NCI-H146 treated with DMSO at 0.1 percent for 48 hours (cell line): ENCODE measurements at regions not wholly inside any gene's neighbourhood (a gene's known extent, or its start where the extent isn't known, plus 50 kb on each side); places are given as distances from the start of the nearest gene placed in this dataset.
"Not testable (repeated sequence)": the region's sequence is repeated elsewhere in the genome, so short reads cannot be mapped to it uniquely, and the experiment has no call there.

Experiments
- DNase-seq: peaks from one replicate; lab custom pipeline; 2025; ENCODE audit not compliant: unreplicated experiment; lab: John Stamatoyannopoulos, UW

- not testable (repeated sequence) for DNase-seq
These were observed 161.4 kb downstream of the BCL2L11 start for GRCh38 chr2:111282162-111282561.

GRCh38 chr2:111287646-111288568, 167.2 kb downstream of the BCL2L11 start:
- not testable (repeated sequence) for DNase-seq

- DNase-seq: not testable (repeated sequence)
These were observed 169.7 kb downstream of the BCL2L11 start for GRCh38 chr2:111290370-111290769.

GRCh38 chr2:111291566-111291965, 170.9 kb downstream of the BCL2L11 start:
- DNase-seq: not testable (repeated sequence)

- not testable (repeated sequence) for DNase-seq
These were observed 171.7 kb downstream of the BCL2L11 start for GRCh38 chr2:111292232-111292968.

- DNase-seq: not testable (repeated sequence)
These were observed 174.0 kb downstream of the BCL2L11 start for GRCh38 chr2:111294699-111295098.

- DNase-seq: not testable (repeated sequence)
These were observed 175.5 kb downstream of the BCL2L11 start for GRCh38 chr2:111296122-111296804.

- DNase-seq: not testable (repeated sequence)
These were observed 176.4 kb downstream of the BCL2L11 start for GRCh38 chr2:111297128-111297527.

GRCh38 chr2:111298927-111299326, 178.2 kb downstream of the BCL2L11 start:
- DNase-seq: not testable (repeated sequence)

GRCh38 chr2:111299635-111300034, 178.9 kb downstream of the BCL2L11 start:
- not testable (repeated sequence) for DNase-seq

GRCh38 chr2:111301677-111302076, 181.0 kb downstream of the BCL2L11 start:
- not testable (repeated sequence) for DNase-seq

- not testable (repeated sequence) for DNase-seq
These were observed 181.9 kb downstream of the BCL2L11 start for GRCh38 chr2:111302397-111303218.

- not testable (repeated sequence) for DNase-seq
These were observed 186.6 kb downstream of the BCL2L11 start for GRCh38 chr2:111307302-111307701.

- DNase-seq: not testable (repeated sequence)
These were observed 188.7 kb downstream of the BCL2L11 start for GRCh38 chr2:111309231-111310075.

- DNase-seq: not testable (repeated sequence)
These were observed 189.7 kb downstream of the BCL2L11 start for GRCh38 chr2:111310395-111310794.

GRCh38 chr2:111311568-111311967, 190.9 kb downstream of the BCL2L11 start:
- DNase-seq: not testable (repeated sequence)

- not testable (repeated sequence) for DNase-seq
These were observed 192.3 kb downstream of the BCL2L11 start for GRCh38 chr2:111312897-111313607.

- DNase-seq: not testable (repeated sequence)
These were observed 193.0 kb downstream of the BCL2L11 start for GRCh38 chr2:111313711-111314110.
